Keratinocyte (primary cell): ENCODE measurements at regions not wholly inside any gene's neighbourhood (a gene's known extent, or its start where the extent isn't known, plus 50 kb on each side); places are given as distances from the start of the nearest gene placed in this dataset.

Experiments
- DNase-seq: peaks from one replicate; pipeline ENCODE4 v3.0.0-alpha.2; 2011; ENCODE audit warnings: low read depth, missing footprints, low spot score
- FAIRE-seq: peaks from 2 replicates; lab custom pipeline; 2011; peaks lifted over from hg19 to GRCh38; lab: Jason Lieb, UNC
- H2AFZ ChIP-seq: 2 replicates; pipeline ENCODE4 v1.6.0; 2012; ENCODE audit warnings: low read length, control low read depth, inconsistent platforms; ENCODE audit not compliant: control insufficient read depth
- H3K27ac ChIP-seq: 2 replicates; pipeline ENCODE4 v1.5.1; 2011; ENCODE audit warnings: low read length; ENCODE audit not compliant: control insufficient read depth, insufficient read depth
- H3K27me3 ChIP-seq: 3 replicates; pipeline ENCODE4 v1.6.0; 2011; ENCODE audit warnings: low read length; ENCODE audit not compliant: control insufficient read depth, insufficient read depth; ENCODE audit errors: extremely low read depth
- H3K36me3 ChIP-seq, 2 experiments: 2 replicates in 1 of 2; 3 replicates in 1 of 2; pipeline ENCODE4 v1.5.1; 2011; ENCODE audit warnings: low read length in 2 of 2, mild to moderate bottlenecking in 1 of 2; ENCODE audit not compliant: control insufficient read depth in 2 of 2, insufficient read depth in 2 of 2; ENCODE audit errors: extremely low read depth in 1 of 2
- H3K4me1 ChIP-seq: 3 replicates; pipeline ENCODE4 v1.5.1; 2011; ENCODE audit warnings: low read length; ENCODE audit not compliant: control insufficient read depth, insufficient read depth; ENCODE audit errors: extremely low read depth
- H3K4me2 ChIP-seq: 3 replicates; pipeline ENCODE4 v1.6.0; 2011; ENCODE audit warnings: low read depth, low read length; ENCODE audit not compliant: control insufficient read depth, insufficient read depth; ENCODE audit errors: extremely low read depth
- H3K4me3 ChIP-seq, 3 experiments: fragments of 200-600 bp in 1 of 3; sonication (generic) in 1 of 3; 2 replicates in 2 of 3; 3 replicates in 1 of 3; pipeline ENCODE4 v1.5.1; 2011 to 2016; ENCODE audit warnings: low read length in 3 of 3, mild to moderate bottlenecking in 3 of 3, control low read depth in 2 of 3, inconsistent platforms in 1 of 3, low read depth in 1 of 3, mixed read lengths in 1 of 3, mixed run types in 1 of 3, moderate library complexity in 1 of 3; ENCODE audit not compliant: control insufficient read depth in 2 of 3, insufficient read depth in 2 of 3; ENCODE audit errors: extremely low read depth in 1 of 3
- H3K79me2 ChIP-seq: 2 replicates; pipeline ENCODE4 v1.6.0; 2012; ENCODE audit warnings: low read length; ENCODE audit not compliant: control insufficient read depth, insufficient read depth
- H3K9ac ChIP-seq: 3 replicates; pipeline ENCODE4 v1.6.0; 2011; ENCODE audit warnings: low read length; ENCODE audit not compliant: control insufficient read depth, insufficient read depth; ENCODE audit errors: extremely low read depth
- H3K9me1 ChIP-seq: 3 replicates; pipeline ENCODE4 v1.6.0; 2011; ENCODE audit warnings: low read length; ENCODE audit not compliant: control insufficient read depth, insufficient read depth; ENCODE audit errors: extremely low read depth
- H3K9me3 ChIP-seq: 2 replicates; pipeline ENCODE4 v1.5.1; 2012; ENCODE audit warnings: low read depth, low read length; ENCODE audit not compliant: control insufficient read depth
- H4K20me1 ChIP-seq: 3 replicates; pipeline ENCODE4 v1.6.0; 2011; ENCODE audit warnings: low read length; ENCODE audit not compliant: control insufficient read depth, insufficient read depth; ENCODE audit errors: extremely low read depth
- CTCF ChIP-seq, 3 experiments: IDR thresholded peaks in 1 of 3; conservative IDR thresholded peaks in 1 of 3; optimal IDR thresholded peaks in 1 of 3; 2 replicates in 2 of 3; 3 replicates in 1 of 3; pipeline versions ENCODE3 to v1.5.1; 2011; ENCODE audit warnings: low read length in 3 of 3, mild to moderate bottlenecking in 3 of 3, moderate library complexity in 2 of 3, control low read depth in 1 of 3, inconsistent platforms in 1 of 3; ENCODE audit not compliant: insufficient read depth in 2 of 3; ENCODE audit errors: extremely low read depth in 1 of 3
- EZH2 ChIP-seq: IDR thresholded peaks from one replicate; pipeline ENCODE4 v1.6.1; 2012; ENCODE audit warnings: inconsistent platforms, mild to moderate bottlenecking, low read length, moderate library complexity
- dilution Hi-C: fragments of 300-500 bp; cut with MboI; formaldehyde crosslinking; loops from one replicate; pipeline ENCODE4 v1.7.0; 2020; ENCODE audit warnings: low sequenced_read_pairs; ENCODE audit not compliant: extremely low pct_ligation_motif_present

GRCh38 chr3:68019876-68020275, 365.5 kb upstream of the SUCLG2 start:
- no peaks in the 10 kb centered on the region for H3K36me3 ChIP-seq
- H3K9me3 ChIP-seq: no peaks in the 10 kb centered on the region
- H2AFZ ChIP-seq: no peak overlapping the region
- no peak for TF ChIP-seq EZH2
- TF ChIP-seq CTCF (optimal IDR thresholded peaks at IDR 0.05 in 1 of 3, IDR thresholded peaks at IDR 0.05 in 1 of 3, conservative IDR thresholded peaks at IDR 0.05 in 1 of 3; ENCODE audit: extremely low read depth in 1 of 3, insufficient read depth in 2 of 3, low read length in 3 of 3): no peak
- H3K9me1 ChIP-seq: no peaks in the 10 kb centered on the region
- no peak overlapping the region for H3K27ac ChIP-seq
- H3K27me3 ChIP-seq: no peaks in the 10 kb centered on the region
- DNase-seq (no peak), FAIRE-seq (no peak)
- no peak overlapping the region for H3K9ac ChIP-seq
- H3K4me1 ChIP-seq: no peaks in the 10 kb centered on the region
- no peaks in the 10 kb centered on the region for H4K20me1 ChIP-seq
- no peak overlapping the region for H3K4me3 ChIP-seq
- dilution Hi-C loops: no loop called here
- H3K79me2 ChIP-seq: no peaks in the 10 kb centered on the region
- H3K4me2 ChIP-seq: no peak overlapping the region

- no peak overlapping the region for H3K4me3 ChIP-seq
- no peaks in the 10 kb centered on the region for H3K9me3 ChIP-seq
- no peaks in the 10 kb centered on the region for H3K4me1 ChIP-seq
- no peaks in the 10 kb centered on the region for H4K20me1 ChIP-seq
- no peak overlapping the region for H3K9ac ChIP-seq
- H3K4me2 ChIP-seq: no peak overlapping the region
- no peaks in the 10 kb centered on the region for H3K9me1 ChIP-seq
- no peaks in the 10 kb centered on the region for H3K36me3 ChIP-seq
- H3K79me2 ChIP-seq: no peaks in the 10 kb centered on the region
- no peaks in the 10 kb centered on the region for H3K27me3 ChIP-seq
- TF ChIP-seq EZH2 (no peak), CTCF (optimal IDR thresholded peaks at IDR 0.05 in 1 of 3, IDR thresholded peaks at IDR 0.05 in 1 of 3, conservative IDR thresholded peaks at IDR 0.05 in 1 of 3; ENCODE audit: extremely low read depth in 1 of 3, insufficient read depth in 2 of 3, low read length in 3 of 3) (no peak)
- DNase-seq (no peak), FAIRE-seq (no peak)
- dilution Hi-C loops: no loop called here
- H3K27ac ChIP-seq: no peak overlapping the region
- H2AFZ ChIP-seq: no peak overlapping the region
These were observed 363.9 kb upstream of the SUCLG2 start for GRCh38 chr3:68018275-68018674.
